22Rv1 (cell line): ENCODE measurements at regions not wholly inside any gene's neighbourhood (a gene's known extent, or its start where the extent isn't known, plus 50 kb on each side); places are given as distances from the start of the nearest gene placed in this dataset.

Experiments
- H3K27ac ChIP-seq: fragments of 450-650 bp; 2 replicates; pipeline ENCODE4 v1.5.1; 2017
- CTCF ChIP-seq: fragments of 450-650 bp; IDR thresholded peaks from 2 replicates; pipeline ENCODE4 v1.5.1; 2017; ENCODE audit warnings: mild to moderate bottlenecking
- ZFX ChIP-seq: fragments of 450-650 bp; IDR thresholded peaks from 2 replicates; pipeline ENCODE4 v1.6.1; 2017; ENCODE audit warnings: antibody characterized with exemption, borderline replicate concordance

- no peak for TF ChIP-seq CTCF
- no peak for TF ChIP-seq ZFX
- no peak overlapping the region for H3K27ac ChIP-seq
Observed at GRCh38 chr3:73884361-73884760, 259.6 kb upstream of the PDZRN3 start.

- TF ChIP-seq ZFX (no peak), CTCF (no peak)
Observed at GRCh38 chr3:73883497-73883896, 258.8 kb upstream of the PDZRN3 start.

GRCh38 chr3:73874606-73875369 is 250.0 kb upstream of the PDZRN3 start:
- TF ChIP-seq CTCF (no peak), ZFX (no peak)
- H3K27ac ChIP-seq: no peak overlapping the region

More at GRCh38 chr3:73883497-73883896, 258.8 kb upstream of the PDZRN3 start:
- H3K27ac ChIP-seq: no peak overlapping the region

- no peak for TF ChIP-seq ZFX
- TF ChIP-seq CTCF: no peak
- H3K27ac ChIP-seq: no peak overlapping the region
Observed at GRCh38 chr3:73874161-73874560, 249.4 kb upstream of the PDZRN3 start.

GRCh38 chr3:73868688-73869315 is 244.1 kb upstream of the PDZRN3 start:
- TF ChIP-seq ZFX (no peak), CTCF (peak; percentile 78)
- no peak overlapping the region for H3K27ac ChIP-seq

GRCh38 chr3:73867524-73867923 is 242.8 kb upstream of the PDZRN3 start:
- no peak overlapping the region for H3K27ac ChIP-seq
- no peak for TF ChIP-seq ZFX
- TF ChIP-seq CTCF: no peak

GRCh38 chr3:73866846-73867245 is 242.1 kb upstream of the PDZRN3 start:
- TF ChIP-seq CTCF (no peak), ZFX (no peak)
- H3K27ac ChIP-seq: no peak overlapping the region
